ENCODE measurements at regions not wholly inside any gene's neighbourhood (a gene's known extent, or its start where the extent isn't known, plus 50 kb on each side); places are given as distances from the start of the nearest gene placed in this dataset.

DNA sequence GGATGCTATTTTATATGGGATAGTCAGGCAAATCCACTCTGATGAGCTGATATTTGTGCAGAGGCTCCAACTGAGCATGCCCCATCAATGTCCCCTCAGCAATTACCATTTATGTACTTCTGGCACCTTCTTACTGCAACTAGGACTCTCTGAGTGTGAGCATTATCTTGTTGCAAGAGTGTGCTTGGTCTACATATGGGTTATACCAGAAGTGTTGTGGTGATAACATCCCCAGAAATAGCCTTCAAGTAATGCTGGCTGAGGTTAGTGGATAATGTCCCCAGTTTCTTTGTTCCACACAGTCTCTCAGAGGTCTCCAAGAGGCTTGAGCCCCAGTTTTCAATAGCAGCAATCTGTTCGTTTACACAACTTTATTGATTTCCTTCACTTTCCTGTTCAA is 408.6 kb downstream of the JRKL start:
- Histone ChIP-seq H3K27me3 (ENCODE audit: low read depth) (no peaks in the 10 kb centered on the region), H3K9me3 (no peaks in the 10 kb centered on the region), H3K4me3 (no peak overlapping the region), H3K4me1 (no peaks in the 10 kb centered on the region), H3K27ac (no peak overlapping the region), H3K36me3 (no peaks in the 10 kb centered on the region)
- TF ChIP-seq, protein P1, sequence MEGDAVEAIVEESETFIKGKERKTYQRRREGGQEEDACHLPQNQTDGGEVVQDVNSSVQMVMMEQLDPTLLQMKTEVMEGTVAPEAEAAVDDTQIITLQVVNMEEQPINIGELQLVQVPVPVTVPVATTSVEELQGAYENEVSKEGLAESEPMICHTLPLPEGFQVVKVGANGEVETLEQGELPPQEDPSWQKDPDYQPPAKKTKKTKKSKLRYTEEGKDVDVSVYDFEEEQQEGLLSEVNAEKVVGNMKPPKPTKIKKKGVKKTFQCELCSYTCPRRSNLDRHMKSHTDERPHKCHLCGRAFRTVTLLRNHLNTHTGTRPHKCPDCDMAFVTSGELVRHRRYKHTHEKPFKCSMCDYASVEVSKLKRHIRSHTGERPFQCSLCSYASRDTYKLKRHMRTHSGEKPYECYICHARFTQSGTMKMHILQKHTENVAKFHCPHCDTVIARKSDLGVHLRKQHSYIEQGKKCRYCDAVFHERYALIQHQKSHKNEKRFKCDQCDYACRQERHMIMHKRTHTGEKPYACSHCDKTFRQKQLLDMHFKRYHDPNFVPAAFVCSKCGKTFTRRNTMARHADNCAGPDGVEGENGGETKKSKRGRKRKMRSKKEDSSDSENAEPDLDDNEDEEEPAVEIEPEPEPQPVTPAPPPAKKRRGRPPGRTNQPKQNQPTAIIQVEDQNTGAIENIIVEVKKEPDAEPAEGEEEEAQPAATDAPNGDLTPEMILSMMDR (IDR thresholded peaks at IDR 0.05) = no peak
- no peak for ATAC-seq
- DNase-seq = no peak
- intact Hi-C loops (cut with DNase I) = no loop called here

DNA sequence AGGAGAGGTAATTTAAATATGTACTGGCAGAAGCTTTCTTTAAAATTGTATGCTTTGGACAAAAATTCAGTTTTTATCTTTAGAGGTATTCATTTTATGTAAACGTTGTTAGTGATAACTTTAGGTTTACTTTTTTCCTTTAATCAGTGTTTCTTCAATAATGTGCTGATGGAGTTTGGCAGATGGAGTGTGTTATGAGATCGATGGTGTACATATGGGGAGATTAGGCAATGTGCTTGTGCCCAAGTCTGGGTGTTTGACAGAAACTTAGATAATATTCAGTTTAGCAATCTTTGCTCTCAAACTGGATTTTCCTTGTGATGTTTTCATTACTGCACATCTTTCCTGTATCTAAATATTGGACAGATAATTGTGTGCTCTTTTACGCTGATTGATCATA is 425.4 kb downstream of the JRKL start:
- intact Hi-C loops (cut with DNase I) = no loop called here
- H3K9me3 ChIP-seq = no peaks in the 10 kb centered on the region
- DNase-seq (no peak), ATAC-seq (no peak)
- no peaks in the 10 kb centered on the region for H3K36me3 ChIP-seq
- no peak overlapping the region for H3K4me3 ChIP-seq
- no peaks in the 10 kb centered on the region for H3K27me3 ChIP-seq (ENCODE audit: low read depth)
- H3K4me1 ChIP-seq = no peaks in the 10 kb centered on the region
- TF ChIP-seq, protein P1 (IDR thresholded peaks at IDR 0.05) = no peak
- H3K27ac ChIP-seq = no peak overlapping the region

DNA sequence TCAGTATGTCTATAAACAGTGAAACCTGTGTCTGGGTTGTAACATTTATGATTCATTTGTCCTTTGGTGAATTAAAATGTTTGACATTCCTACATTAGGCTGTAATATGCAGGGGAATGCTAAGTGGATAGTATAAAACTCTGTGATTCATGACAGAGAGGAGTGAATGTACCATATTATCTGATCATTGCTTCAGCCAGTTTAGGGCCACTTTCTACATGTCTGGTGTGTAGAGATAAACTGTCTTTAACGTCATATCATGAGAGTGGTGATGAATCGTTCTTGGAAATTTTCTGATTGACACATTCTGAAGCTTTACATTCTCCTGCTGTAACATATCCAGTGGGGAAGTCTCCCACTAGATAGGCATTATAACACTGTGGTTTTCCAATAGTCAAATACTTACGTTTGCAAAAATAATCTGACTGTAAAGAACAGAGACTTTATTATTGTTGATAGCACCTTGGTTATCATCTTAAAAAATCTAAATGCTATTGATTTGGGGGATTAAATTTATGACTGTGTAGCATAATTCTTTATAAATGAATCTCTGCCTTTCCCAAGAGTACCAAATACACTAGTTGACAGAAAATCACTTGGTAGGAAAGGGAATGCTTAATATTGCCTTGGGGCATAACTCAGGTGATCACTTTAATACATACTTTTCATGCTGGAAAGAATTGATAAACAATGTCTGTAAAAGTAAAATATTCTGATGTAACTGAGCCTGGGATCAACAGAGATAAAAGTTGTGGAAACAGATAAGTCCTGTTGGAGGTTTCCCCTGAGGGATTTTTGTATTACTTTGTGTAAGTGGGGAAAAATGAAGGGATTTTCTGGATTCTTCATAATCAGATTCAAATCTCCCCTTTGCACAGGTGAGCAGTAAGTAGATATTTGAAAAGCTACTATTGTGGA is 427.9 kb downstream of the JRKL start:
- no peak for ATAC-seq
- intact Hi-C loops (cut with DNase I) = no loop called here
- DNase-seq = no peak

DNA sequence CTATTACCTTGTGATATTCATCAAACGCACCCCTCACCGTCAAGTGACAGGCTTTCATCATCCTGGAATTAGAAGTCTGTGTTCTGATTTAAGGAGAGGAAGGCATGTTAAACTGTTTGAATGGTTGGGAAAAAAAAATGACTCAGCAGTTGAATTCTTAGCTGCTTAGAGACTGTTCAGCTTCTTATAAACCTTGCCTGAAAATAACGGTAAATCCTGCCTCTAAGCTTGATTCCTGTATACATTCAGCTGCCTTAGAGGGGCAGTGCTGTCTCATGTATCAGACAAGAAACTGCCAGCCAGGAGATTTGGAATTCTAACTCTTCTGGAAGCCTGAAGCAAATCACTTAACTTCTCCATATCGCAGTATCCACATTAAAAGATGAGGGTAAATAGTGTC is 437.4 kb downstream of the JRKL start:
- ATAC-seq = no peak
- H3K4me1 ChIP-seq = no peaks in the 10 kb centered on the region
- no peaks in the 10 kb centered on the region for H3K36me3 ChIP-seq
- no peak overlapping the region for H3K27ac ChIP-seq
- no peak overlapping the region for H3K4me3 ChIP-seq
- no peaks in the 10 kb centered on the region for H3K27me3 ChIP-seq (ENCODE audit: low read depth)
- intact Hi-C loops (cut with DNase I) = no loop called here
- DNase-seq = no peak
- H3K9me3 ChIP-seq = no peaks in the 10 kb centered on the region
- TF ChIP-seq, protein P1 (IDR thresholded peaks at IDR 0.05) = peak; percentile 20

More for the DNA sequence above, 427.9 kb downstream of the JRKL start:
- no peak overlapping the region for H3K27ac ChIP-seq
- no peaks in the 10 kb centered on the region for H3K36me3 ChIP-seq
- TF ChIP-seq, protein P1 (IDR thresholded peaks at IDR 0.05) = no peak
- no peaks in the 10 kb centered on the region for H3K4me1 ChIP-seq
- no peaks in the 10 kb centered on the region for H3K9me3 ChIP-seq
- no peaks in the 10 kb centered on the region for H3K27me3 ChIP-seq (ENCODE audit: low read depth)
- H3K4me3 ChIP-seq = no peak overlapping the region

DNA sequence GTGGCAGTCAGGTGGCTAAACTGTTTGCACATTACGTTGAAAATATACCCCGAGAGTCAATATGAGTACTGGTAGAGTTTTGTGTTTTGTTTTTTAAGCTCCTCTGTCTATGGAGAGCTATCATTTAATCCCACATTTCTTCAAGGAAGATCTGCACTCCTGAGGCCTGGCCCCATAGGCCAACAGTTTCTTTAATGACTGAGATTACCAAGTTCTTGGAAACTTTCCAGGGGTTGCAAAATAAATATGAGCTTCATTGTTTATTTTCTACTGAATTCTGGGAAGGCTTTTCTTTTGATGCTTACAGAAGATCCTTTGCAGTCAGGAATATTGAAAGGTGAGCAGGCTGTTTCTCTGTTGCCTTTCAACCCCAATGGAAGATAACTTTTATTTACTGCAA is 452.0 kb downstream of the JRKL start:
- ATAC-seq (no peak), DNase-seq (no peak)
- intact Hi-C loops (cut with DNase I) = no loop called here
- Histone ChIP-seq H3K36me3 (no peaks in the 10 kb centered on the region), H3K27ac (no peak overlapping the region), H3K9me3 (no peaks in the 10 kb centered on the region), H3K4me1 (no peaks in the 10 kb centered on the region), H3K4me3 (no peak overlapping the region), H3K27me3 (ENCODE audit: low read depth) (no peaks in the 10 kb centered on the region)
- TF ChIP-seq, protein P1 (IDR thresholded peaks at IDR 0.05) = no peak
